Stimulated activated CD4-positive, alpha-beta T cell treated with anti-CD3 and anti-CD28 coated beads, Interleukin-2, amount 100 ng/mL, for 24 hours (primary cell): ENCODE measurements at regions not wholly inside any gene's neighbourhood (a gene's known extent, or its start where the extent isn't known, plus 50 kb on each side); places are given as distances from the start of the nearest gene placed in this dataset.

Experiments used
- DNase-seq, 2 donors: peaks; one replicate each; pipeline ENCODE4 v3.0.0-alpha.2; 2020

- DNase-seq, result peak in 1 of 2 donors; percentile 33
Measured at GRCh38 chr15:31474059-31474868, 147.6 kb downstream of the KLF13 start.

GRCh38 chr15:31476236-31476810 lies 149.7 kb downstream of the KLF13 start:
- no peak for DNase-seq

GRCh38 chr15:31476866-31477265 lies 150.2 kb downstream of the KLF13 start:
- no peak for DNase-seq

GRCh38 chr15:31477301-31477700 lies 150.7 kb downstream of the KLF13 start:
- no peak for DNase-seq

GRCh38 chr15:31477851-31478701 lies 151.4 kb downstream of the KLF13 start:
- no peak for DNase-seq

- DNase-seq, result no peak
Measured at GRCh38 chr15:31478702-31479221, 152.1 kb downstream of the KLF13 start.

- no peak for DNase-seq
Measured at GRCh38 chr15:31480356-31481025, 153.9 kb downstream of the KLF13 start.

GRCh38 chr15:31481142-31481541 lies 154.5 kb downstream of the KLF13 start:
- DNase-seq, result no peak

- DNase-seq, result peak in 1 of 2 donors; percentile 10
Measured at GRCh38 chr15:31482122-31482922, 155.7 kb downstream of the KLF13 start.

GRCh38 chr15:31483053-31483985 lies 156.7 kb downstream of the KLF13 start:
- DNase-seq, result peak; percentile 44 to 75

- peak; percentile 34 to 41 for DNase-seq
Measured at GRCh38 chr15:31483986-31484951, 157.6 kb downstream of the KLF13 start.

- no peak for DNase-seq
Measured at GRCh38 chr15:31484986-31485385, 158.4 kb downstream of the KLF13 start.

GRCh38 chr15:31485431-31485830 lies 158.8 kb downstream of the KLF13 start:
- DNase-seq, result peak in 1 of 2 donors; percentile 11

GRCh38 chr15:31485911-31486461 lies 159.4 kb downstream of the KLF13 start:
- peak in 1 of 2 donors; percentile 16 for DNase-seq

- DNase-seq, result peak in 1 of 2 donors; percentile 17
Measured at GRCh38 chr15:31486506-31486905, 159.9 kb downstream of the KLF13 start.

GRCh38 chr15:31486906-31487695 lies 160.5 kb downstream of the KLF13 start:
- DNase-seq, result no peak

GRCh38 chr15:31487811-31488436 lies 161.3 kb downstream of the KLF13 start:
- no peak for DNase-seq
